ENCODE measurements at regions not wholly inside any gene's neighbourhood (a gene's known extent, or its start where the extent isn't known, plus 50 kb on each side); places are given as distances from the start of the nearest gene placed in this dataset.
"Not testable (repeated sequence)": the region's sequence is repeated elsewhere in the genome, so short reads cannot be mapped to it uniquely, and the experiment has no call there.

DNA sequence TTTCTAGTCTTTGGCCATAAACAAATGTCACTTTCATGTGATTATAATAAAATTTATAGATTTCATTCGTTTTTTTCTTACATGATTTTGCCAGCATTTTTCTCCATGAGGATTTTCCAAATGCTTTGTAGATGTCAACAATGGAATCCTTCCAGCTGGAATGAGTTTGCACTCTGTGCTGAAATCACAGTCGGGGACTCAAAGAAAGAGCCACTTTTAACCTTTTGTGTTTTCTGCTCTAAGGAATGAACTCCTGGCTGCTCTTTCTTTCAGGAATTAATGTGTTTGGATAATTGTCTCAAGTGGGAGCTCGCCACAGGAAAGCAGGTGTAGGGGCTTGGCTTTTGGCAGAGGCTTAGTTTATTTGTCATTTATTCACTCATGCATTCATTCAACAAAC is 372.3 kb upstream of the SALL1 start:
- H3K36me3 ChIP-seq (ENCODE audit: insufficient read depth, low read length): no peaks in the 10 kb centered on the region
- H3F3A ChIP-seq (ENCODE audit: low read depth): no peaks in the 10 kb centered on the region
- H3K4me2 ChIP-seq (ENCODE audit: low read depth, low read length, poor library complexity, severe bottlenecking): no peak overlapping the region

DNA sequence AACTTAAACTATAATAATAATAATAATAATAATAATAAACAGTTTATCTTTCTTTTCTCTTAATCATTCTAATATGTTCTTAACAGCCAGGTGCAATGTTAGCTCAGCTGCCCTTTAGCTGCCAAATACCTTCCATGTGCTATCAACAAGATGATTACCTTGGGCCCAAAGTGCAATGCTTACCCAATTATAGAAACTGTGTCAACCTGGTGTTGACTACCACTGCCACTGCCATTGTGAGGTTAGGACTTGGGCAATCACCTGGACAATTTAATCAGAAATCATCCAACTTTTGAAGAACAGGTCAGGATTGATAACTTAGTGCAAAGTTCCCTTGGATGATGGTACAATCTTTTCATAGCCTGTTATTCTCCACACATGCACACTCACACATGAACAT is 371.8 kb upstream of the SALL1 start:
- Histone ChIP-seq H3K4me3 (ENCODE audit: low read length, poor library complexity, severe bottlenecking) (no peak overlapping the region), H2AFZ (ENCODE audit: low read length) (no peak overlapping the region), H3K9me3 (ENCODE audit: insufficient read depth, low read depth, low read length) (no peaks in the 10 kb centered on the region), H3K4me1 (ENCODE audit: insufficient read depth, low read length, poor library complexity, severe bottlenecking) (no peaks in the 10 kb centered on the region), H3K9ac (ENCODE audit: low read depth, low read length, poor library complexity, severe bottlenecking) (no peak overlapping the region), H3F3A (ENCODE audit: low read depth) (no peaks in the 10 kb centered on the region), H3K4me2 (ENCODE audit: low read depth, low read length, poor library complexity, severe bottlenecking) (no peak overlapping the region), H3K27me3 (ENCODE audit: insufficient read depth, low read length, poor library complexity, severe bottlenecking) (no peaks in the 10 kb centered on the region), H3K79me2 (ENCODE audit: insufficient read depth, low read length) (no peaks in the 10 kb centered on the region), H4K20me1 (ENCODE audit: insufficient read depth, low read length, poor library complexity, severe bottlenecking) (no peaks in the 10 kb centered on the region), H3K36me3 (ENCODE audit: insufficient read depth, low read length) (no peaks in the 10 kb centered on the region), H3K9me2 (replicated peaks; ENCODE audit: low read depth, low read length) (no peaks in the 10 kb centered on the region)
- no peak for TF ChIP-seq EZH2phosphoT487 (IDR thresholded peaks at IDR 0.05; ENCODE audit: borderline replicate concordance)
- TF ChIP-seq, protein P1, sequence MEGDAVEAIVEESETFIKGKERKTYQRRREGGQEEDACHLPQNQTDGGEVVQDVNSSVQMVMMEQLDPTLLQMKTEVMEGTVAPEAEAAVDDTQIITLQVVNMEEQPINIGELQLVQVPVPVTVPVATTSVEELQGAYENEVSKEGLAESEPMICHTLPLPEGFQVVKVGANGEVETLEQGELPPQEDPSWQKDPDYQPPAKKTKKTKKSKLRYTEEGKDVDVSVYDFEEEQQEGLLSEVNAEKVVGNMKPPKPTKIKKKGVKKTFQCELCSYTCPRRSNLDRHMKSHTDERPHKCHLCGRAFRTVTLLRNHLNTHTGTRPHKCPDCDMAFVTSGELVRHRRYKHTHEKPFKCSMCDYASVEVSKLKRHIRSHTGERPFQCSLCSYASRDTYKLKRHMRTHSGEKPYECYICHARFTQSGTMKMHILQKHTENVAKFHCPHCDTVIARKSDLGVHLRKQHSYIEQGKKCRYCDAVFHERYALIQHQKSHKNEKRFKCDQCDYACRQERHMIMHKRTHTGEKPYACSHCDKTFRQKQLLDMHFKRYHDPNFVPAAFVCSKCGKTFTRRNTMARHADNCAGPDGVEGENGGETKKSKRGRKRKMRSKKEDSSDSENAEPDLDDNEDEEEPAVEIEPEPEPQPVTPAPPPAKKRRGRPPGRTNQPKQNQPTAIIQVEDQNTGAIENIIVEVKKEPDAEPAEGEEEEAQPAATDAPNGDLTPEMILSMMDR (conservative IDR thresholded peaks at IDR 0.05; ENCODE audit: low read length): no peak

More for the DNA sequence above, 372.3 kb upstream of the SALL1 start:
- H3K4me1 ChIP-seq (ENCODE audit: insufficient read depth, low read length, poor library complexity, severe bottlenecking): no peaks in the 10 kb centered on the region
- H3K27me3 ChIP-seq (ENCODE audit: insufficient read depth, low read length, poor library complexity, severe bottlenecking): no peaks in the 10 kb centered on the region
- H3K9ac ChIP-seq (ENCODE audit: low read depth, low read length, poor library complexity, severe bottlenecking): no peak overlapping the region
- H3K9me2 ChIP-seq (replicated peaks; ENCODE audit: low read depth, low read length): no peaks in the 10 kb centered on the region
- H2AFZ ChIP-seq (ENCODE audit: low read length): no peak overlapping the region
- H4K20me1 ChIP-seq (ENCODE audit: insufficient read depth, low read length, poor library complexity, severe bottlenecking): no peaks in the 10 kb centered on the region
- no peak for TF ChIP-seq EZH2phosphoT487 (IDR thresholded peaks at IDR 0.05; ENCODE audit: borderline replicate concordance)
- TF ChIP-seq, protein P1 (conservative IDR thresholded peaks at IDR 0.05; ENCODE audit: low read length): no peak
- no peak overlapping the region for H3K4me3 ChIP-seq (ENCODE audit: low read length, poor library complexity, severe bottlenecking)
- no peaks in the 10 kb centered on the region for H3K9me3 ChIP-seq (ENCODE audit: insufficient read depth, low read depth, low read length)
- no peaks in the 10 kb centered on the region for H3K79me2 ChIP-seq (ENCODE audit: insufficient read depth, low read length)

DNA sequence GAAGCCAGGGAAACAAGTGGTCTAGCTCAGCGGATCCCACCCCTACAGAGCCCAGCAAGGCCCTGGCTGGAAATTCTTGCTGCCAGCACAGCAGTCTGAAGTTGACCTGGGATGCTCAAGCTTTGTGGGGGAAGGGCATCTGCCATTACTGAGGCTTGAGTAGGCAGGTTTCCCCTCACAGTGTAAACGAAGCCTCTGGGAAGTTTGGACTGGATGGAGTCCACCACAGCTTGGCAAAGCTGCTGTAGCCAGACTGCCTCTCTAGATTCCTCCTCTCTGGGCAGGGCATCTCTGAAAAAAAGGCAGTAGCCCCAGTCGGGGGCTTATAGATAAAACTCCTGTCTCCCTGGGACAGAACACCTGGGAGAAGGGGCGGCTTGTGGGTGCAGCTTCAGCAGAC is 365.9 kb upstream of the SALL1 start:
- H2AFZ ChIP-seq (ENCODE audit: low read length); H3K4me1 ChIP-seq (ENCODE audit: insufficient read depth, low read length, poor library complexity, severe bottlenecking); H3K4me2 ChIP-seq (ENCODE audit: low read depth, low read length, poor library complexity, severe bottlenecking); H3K9me3 ChIP-seq (ENCODE audit: insufficient read depth, low read depth, low read length); H3K36me3 ChIP-seq (ENCODE audit: insufficient read depth, low read length); H3K4me3 ChIP-seq (ENCODE audit: low read length, poor library complexity, severe bottlenecking); H3K27me3 ChIP-seq (ENCODE audit: insufficient read depth, low read length, poor library complexity, severe bottlenecking); H3K9ac ChIP-seq (ENCODE audit: low read depth, low read length, poor library complexity, severe bottlenecking); H4K20me1 ChIP-seq (ENCODE audit: insufficient read depth, low read length, poor library complexity, severe bottlenecking); H3K9me2 ChIP-seq (replicated peaks; ENCODE audit: low read depth, low read length); H3F3A ChIP-seq (ENCODE audit: low read depth); H3K79me2 ChIP-seq (ENCODE audit: insufficient read depth, low read length): not testable (repeated sequence)

DNA sequence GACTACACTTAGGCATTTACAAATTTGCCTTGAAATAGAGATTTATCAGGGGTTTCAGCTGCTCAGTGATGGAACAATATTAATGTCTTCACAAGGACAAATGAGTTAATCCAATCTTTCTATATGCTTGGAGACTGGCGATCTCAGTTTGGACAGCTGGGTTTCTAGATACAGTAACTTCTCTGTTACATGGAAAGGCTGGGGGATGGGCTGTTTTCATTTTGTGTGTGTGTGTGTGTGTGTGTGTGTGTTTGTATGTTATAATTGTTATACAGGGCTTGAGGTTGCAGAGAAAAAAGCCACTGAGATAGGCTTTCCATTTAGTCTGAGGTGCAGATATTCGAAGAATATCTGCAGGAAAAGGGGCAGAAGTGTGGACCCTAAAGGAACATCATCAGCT is 359.3 kb upstream of the SALL1 start:
- TF ChIP-seq, protein P1 (conservative IDR thresholded peaks at IDR 0.05; ENCODE audit: low read length): no peak

More for the DNA sequence above, 359.3 kb upstream of the SALL1 start:
- Histone ChIP-seq H3K4me1 (ENCODE audit: insufficient read depth, low read length, poor library complexity, severe bottlenecking) (no peaks in the 10 kb centered on the region), H4K20me1 (ENCODE audit: insufficient read depth, low read length, poor library complexity, severe bottlenecking) (no peaks in the 10 kb centered on the region), H3K36me3 (ENCODE audit: insufficient read depth, low read length) (no peaks in the 10 kb centered on the region), H3K4me2 (ENCODE audit: low read depth, low read length, poor library complexity, severe bottlenecking) (no peak overlapping the region), H3K79me2 (ENCODE audit: insufficient read depth, low read length) (no peaks in the 10 kb centered on the region), H3K27me3 (ENCODE audit: insufficient read depth, low read length, poor library complexity, severe bottlenecking) (no peaks in the 10 kb centered on the region), H3F3A (ENCODE audit: low read depth) (no peaks in the 10 kb centered on the region), H3K9me3 (ENCODE audit: insufficient read depth, low read depth, low read length) (no peaks in the 10 kb centered on the region), H3K4me3 (ENCODE audit: low read length, poor library complexity, severe bottlenecking) (no peak overlapping the region), H3K9me2 (replicated peaks; ENCODE audit: low read depth, low read length) (no peaks in the 10 kb centered on the region), H2AFZ (ENCODE audit: low read length) (no peak overlapping the region), H3K9ac (ENCODE audit: low read depth, low read length, poor library complexity, severe bottlenecking) (no peak overlapping the region)
